Central memory CD8-positive, alpha-beta T cell (primary cell): ENCODE measurements at regions not wholly inside any gene's neighbourhood (a gene's known extent, or its start where the extent isn't known, plus 50 kb on each side); places are given as distances from the start of the nearest gene placed in this dataset.

Source experiments
- ATAC-seq: fragments of 150-1000 bp; cut with Tn5 transposase; replicated peaks from 2 replicates; pipeline ENCODE4 v1.10.0; 2022; ENCODE audit warnings: mild to moderate bottlenecking, moderate FRiP score, moderate number of reproducible peaks; ENCODE audit not compliant: poor library complexity, severe bottlenecking; ENCODE audit errors: extremely low read depth
- DNase-seq, 2 donors: peaks; one replicate each; pipeline ENCODE4 v3.0.0; 2021; ENCODE audit warnings: low spot score in 2 of 2
- H3K27ac Mint-ChIP-seq: one replicate; pipeline ENCODE4 v1.8.0; 2022; ENCODE audit warnings: low read depth, mild to moderate bottlenecking, moderate library complexity, mixed read lengths
- H3K27me3 Mint-ChIP-seq: one replicate; pipeline ENCODE4 v1.8.0; 2022; ENCODE audit warnings: mixed read lengths
- H3K36me3 Mint-ChIP-seq: one replicate; pipeline ENCODE4 v1.8.0; 2022; ENCODE audit warnings: mild to moderate bottlenecking, moderate library complexity, mixed read lengths; ENCODE audit not compliant: insufficient read depth
- H3K4me1 Mint-ChIP-seq: one replicate; pipeline ENCODE4 v1.8.0; 2022; ENCODE audit warnings: mixed read lengths
- H3K4me3 Mint-ChIP-seq: one replicate; pipeline ENCODE4 v1.8.0; 2022; ENCODE audit warnings: mild to moderate bottlenecking, moderate library complexity, mixed read lengths
- H3K9me3 Mint-ChIP-seq: one replicate; pipeline ENCODE4 v1.8.0; 2022; ENCODE audit warnings: mixed read lengths

- no peak for ATAC-seq
- no peak overlapping the region for H3K4me3 Mint-ChIP-seq
- H3K27ac Mint-ChIP-seq, result no peak overlapping the region
- DNase-seq, result no peak
- H3K9me3 Mint-ChIP-seq, result no peaks in the 10 kb centered on the region
- no peaks in the 10 kb centered on the region for H3K4me1 Mint-ChIP-seq
- H3K27me3 Mint-ChIP-seq, result no peaks in the 10 kb centered on the region
- no peaks in the 10 kb centered on the region for H3K36me3 Mint-ChIP-seq
Observed at GRCh38 chr3:18507333-18507732, 82.2 kb upstream of the SATB1 start.

- DNase-seq (no peak), ATAC-seq (no peak)
- H3K4me3 Mint-ChIP-seq, result no peak overlapping the region
- no peaks in the 10 kb centered on the region for H3K36me3 Mint-ChIP-seq
- no peaks in the 10 kb centered on the region for H3K9me3 Mint-ChIP-seq
- no peaks in the 10 kb centered on the region for H3K27me3 Mint-ChIP-seq
- H3K27ac Mint-ChIP-seq, result no peak overlapping the region
- H3K4me1 Mint-ChIP-seq, result peaks cover 9% of the 10 kb centered on the region
Observed at GRCh38 chr3:18505056-18505455, 79.9 kb upstream of the SATB1 start.

- H3K27ac Mint-ChIP-seq, result no peak overlapping the region
- DNase-seq, result no peak
- peaks cover 23% of the 10 kb centered on the region for H3K4me1 Mint-ChIP-seq
- ATAC-seq, result no peak
- H3K9me3 Mint-ChIP-seq, result no peaks in the 10 kb centered on the region
- no peaks in the 10 kb centered on the region for H3K27me3 Mint-ChIP-seq
- H3K36me3 Mint-ChIP-seq, result no peaks in the 10 kb centered on the region
- H3K4me3 Mint-ChIP-seq, result no peak overlapping the region
Observed at GRCh38 chr3:18501679-18502343, 76.7 kb upstream of the SATB1 start.

DNA sequence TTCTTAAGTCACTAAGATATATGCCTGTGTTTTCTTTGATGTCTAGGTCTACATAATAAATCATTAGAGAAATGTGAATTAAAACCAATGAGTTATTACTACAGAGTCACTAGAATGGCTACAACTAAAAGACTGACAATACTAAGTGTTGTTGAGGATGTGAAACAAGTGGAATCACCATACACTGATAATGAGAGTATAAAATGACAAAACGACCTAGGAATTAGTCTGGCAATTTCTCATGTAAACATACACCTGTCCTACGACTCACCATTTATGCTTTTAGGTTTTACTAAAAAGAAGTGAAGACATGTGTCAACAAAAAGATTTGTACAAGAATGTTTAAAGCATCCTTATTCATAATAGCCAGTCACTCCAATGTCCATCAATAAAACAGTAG lies 75.2 kb upstream of the SATB1 start:
- H3K27ac Mint-ChIP-seq, result no peak overlapping the region

GRCh38 chr3:18499301-18499700 lies 74.2 kb upstream of the SATB1 start:
- no peaks in the 10 kb centered on the region for H3K27me3 Mint-ChIP-seq
- peak; percentile 92 for ATAC-seq
- H3K36me3 Mint-ChIP-seq, result no peaks in the 10 kb centered on the region
- no peak for DNase-seq
- H3K9me3 Mint-ChIP-seq, result no peaks in the 10 kb centered on the region
- peak overlapping the region; percentile 16 for H3K27ac Mint-ChIP-seq
- peaks cover 23% of the 10 kb centered on the region for H3K4me1 Mint-ChIP-seq
- H3K4me3 Mint-ChIP-seq, result peak overlapping the region; percentile 12

More for the DNA sequence above, 75.2 kb upstream of the SATB1 start:
- Mint-ChIP-seq H3K27me3 (no peaks in the 10 kb centered on the region), H3K36me3 (no peaks in the 10 kb centered on the region), H3K4me3 (no peak overlapping the region), H3K4me1 (peaks cover 23% of the 10 kb centered on the region), H3K9me3 (no peaks in the 10 kb centered on the region)
- no peak for ATAC-seq
- DNase-seq, result no peak

GRCh38 chr3:18494251-18494650 lies 69.1 kb upstream of the SATB1 start:
- ATAC-seq, result no peak
- no peaks in the 10 kb centered on the region for H3K9me3 Mint-ChIP-seq
- no peak overlapping the region for H3K27ac Mint-ChIP-seq
- H3K4me3 Mint-ChIP-seq, result no peak overlapping the region
- H3K36me3 Mint-ChIP-seq, result peaks cover 2% of the 10 kb centered on the region
- DNase-seq, result no peak
- no peaks in the 10 kb centered on the region for H3K27me3 Mint-ChIP-seq
- peaks cover 28% of the 10 kb centered on the region for H3K4me1 Mint-ChIP-seq

DNA sequence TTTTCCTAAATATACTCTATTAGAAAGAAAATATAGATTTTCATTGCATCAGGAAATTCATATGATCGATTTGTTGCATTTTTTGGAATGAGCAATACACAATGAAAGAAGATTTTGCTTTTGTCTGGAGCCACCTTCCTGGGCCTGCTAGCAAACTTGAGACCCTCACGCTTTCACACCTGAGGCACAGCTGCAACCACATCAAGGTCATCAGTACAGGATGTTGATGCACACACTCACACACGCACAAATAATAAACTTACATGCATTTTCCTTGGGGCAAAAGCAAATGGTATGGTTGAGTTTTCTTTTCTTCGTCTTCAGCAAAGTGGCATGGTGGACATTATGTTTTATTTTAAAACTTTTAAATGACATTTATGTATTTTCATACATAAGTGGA lies 64.8 kb upstream of the SATB1 start:
- no peaks in the 10 kb centered on the region for H3K27me3 Mint-ChIP-seq
- peaks cover 25% of the 10 kb centered on the region for H3K4me1 Mint-ChIP-seq
- H3K9me3 Mint-ChIP-seq, result no peaks in the 10 kb centered on the region
- ATAC-seq, result peak; percentile 54
- H3K36me3 Mint-ChIP-seq, result peaks cover 2% of the 10 kb centered on the region
- H3K27ac Mint-ChIP-seq, result no peak overlapping the region
- peak in 1 of 2 donors; percentile 10 for DNase-seq
- H3K4me3 Mint-ChIP-seq, result no peak overlapping the region

- H3K27me3 Mint-ChIP-seq, result no peaks in the 10 kb centered on the region
- H3K27ac Mint-ChIP-seq, result no peak overlapping the region
- peaks cover 1% of the 10 kb centered on the region for H3K36me3 Mint-ChIP-seq
- DNase-seq (no peak), ATAC-seq (no peak)
- H3K4me1 Mint-ChIP-seq, result no peaks in the 10 kb centered on the region
- H3K9me3 Mint-ChIP-seq, result no peaks in the 10 kb centered on the region
- H3K4me3 Mint-ChIP-seq, result no peak overlapping the region
Observed at GRCh38 chr3:18483226-18483625, 58.1 kb upstream of the SATB1 start.

DNA sequence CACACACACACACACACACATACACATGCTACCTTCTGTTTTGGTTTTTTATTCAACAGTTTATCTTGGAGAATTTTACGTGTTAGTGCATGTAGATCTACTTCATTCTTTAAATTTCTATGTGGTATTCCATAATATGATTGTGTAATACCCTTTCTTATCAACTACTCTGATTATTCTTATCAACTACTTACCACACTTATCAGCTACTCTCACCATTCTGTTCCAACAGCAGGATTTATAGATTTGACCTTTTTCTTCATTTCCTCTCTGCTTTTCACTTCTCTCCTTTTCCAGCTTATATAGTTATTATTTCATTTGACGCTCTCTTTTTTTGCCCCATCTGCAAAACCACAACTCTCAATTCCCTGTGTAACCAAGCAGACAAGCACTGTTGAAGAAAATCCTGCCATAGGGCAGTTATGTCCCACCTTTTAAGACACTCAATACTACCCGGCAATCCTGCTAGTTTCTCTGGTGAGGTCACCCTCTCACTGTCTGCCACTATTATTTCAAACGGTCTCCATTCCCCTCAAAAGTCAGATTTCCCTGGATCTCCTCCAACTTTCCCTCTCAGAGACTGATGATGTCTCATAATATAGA lies 56.9 kb upstream of the SATB1 start:
- no peak overlapping the region for H3K4me3 Mint-ChIP-seq
- ATAC-seq (no peak), DNase-seq (no peak)
- no peaks in the 10 kb centered on the region for H3K27me3 Mint-ChIP-seq
- no peaks in the 10 kb centered on the region for H3K9me3 Mint-ChIP-seq
- H3K27ac Mint-ChIP-seq, result no peak overlapping the region
- peaks cover 1% of the 10 kb centered on the region for H3K36me3 Mint-ChIP-seq
- H3K4me1 Mint-ChIP-seq, result no peaks in the 10 kb centered on the region

DNA sequence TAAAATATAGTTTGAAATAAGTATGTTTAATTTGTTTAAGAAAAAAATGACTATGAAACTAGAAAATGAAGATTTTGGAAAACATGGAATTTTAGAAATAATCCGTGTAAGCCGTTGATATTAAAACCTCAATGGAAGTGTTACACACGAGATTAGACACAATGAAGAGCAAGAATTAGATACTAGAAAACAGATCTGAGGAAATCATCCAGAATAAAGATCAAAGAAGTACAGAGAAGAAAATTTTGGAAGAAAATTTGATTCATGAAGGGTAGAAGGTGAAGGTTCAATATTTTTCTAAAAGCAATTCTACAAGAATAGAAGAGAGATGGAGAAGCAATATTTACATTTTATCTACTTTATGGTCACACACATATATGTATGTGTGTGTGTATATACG lies 52.5 kb upstream of the SATB1 start:
- no peaks in the 10 kb centered on the region for H3K9me3 Mint-ChIP-seq
- no peaks in the 10 kb centered on the region for H3K27me3 Mint-ChIP-seq
- H3K4me1 Mint-ChIP-seq, result no peaks in the 10 kb centered on the region
- peaks cover 4% of the 10 kb centered on the region for H3K36me3 Mint-ChIP-seq
- ATAC-seq, result no peak
- H3K27ac Mint-ChIP-seq, result no peak overlapping the region
- no peak for DNase-seq
- H3K4me3 Mint-ChIP-seq, result no peak overlapping the region
